C4-2B (cell line): ENCODE measurements at regions not wholly inside any gene's neighbourhood (a gene's known extent, or its start where the extent isn't known, plus 50 kb on each side); places are given as distances from the start of the nearest gene placed in this dataset.

Experiments
- H3K27ac ChIP-seq: fragments of 450-650 bp; 2 replicates; pipeline ENCODE4 v1.5.1; 2017
- ZFX ChIP-seq: fragments of 450-650 bp; IDR thresholded peaks from 2 replicates; pipeline ENCODE4 v1.6.1; 2017
- TF ChIP-seq, protein P1 (sequence below): fragments of 450-650 bp; conservative IDR thresholded peaks from 2 replicates; pipeline ENCODE4 v1.5.1; 2017; ENCODE audit warnings: mild to moderate bottlenecking

DNA sequence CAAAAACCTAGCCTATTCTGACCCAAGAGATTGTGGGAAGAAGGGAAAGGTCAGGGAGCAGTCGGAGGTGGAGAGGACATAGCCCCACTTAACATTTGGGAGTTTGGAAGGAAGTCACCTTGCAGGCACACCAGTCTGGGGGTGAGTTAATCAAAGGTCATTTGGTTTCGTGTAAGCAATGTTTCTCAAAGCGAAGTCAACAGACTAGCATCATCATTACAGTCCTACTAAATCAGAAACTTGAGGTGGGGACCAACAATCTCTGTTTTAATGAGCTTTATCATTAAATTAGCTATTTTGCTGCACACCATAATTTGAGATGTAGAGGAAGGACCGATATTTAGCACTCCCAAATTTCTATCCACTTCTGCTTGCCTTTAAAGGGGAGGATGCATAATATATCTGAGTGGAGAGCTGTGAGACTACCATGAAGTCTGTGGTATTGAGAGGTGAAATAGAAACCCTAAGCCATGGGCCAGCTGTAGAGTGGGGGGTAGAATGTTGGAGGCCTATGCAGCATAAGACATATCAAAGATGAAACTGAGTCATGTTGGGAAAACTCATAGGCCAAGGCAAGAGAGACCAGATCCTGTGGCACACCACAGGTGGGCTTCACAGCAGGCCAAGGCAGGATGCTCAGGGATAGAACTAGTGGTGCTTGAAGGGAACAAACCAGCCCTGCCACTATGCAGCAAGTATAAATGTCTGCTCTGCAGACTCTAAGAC is 141.7 kb upstream of the ANKFN1 start:
- no peak overlapping the region for H3K27ac ChIP-seq
- TF ChIP-seq, protein P1, sequence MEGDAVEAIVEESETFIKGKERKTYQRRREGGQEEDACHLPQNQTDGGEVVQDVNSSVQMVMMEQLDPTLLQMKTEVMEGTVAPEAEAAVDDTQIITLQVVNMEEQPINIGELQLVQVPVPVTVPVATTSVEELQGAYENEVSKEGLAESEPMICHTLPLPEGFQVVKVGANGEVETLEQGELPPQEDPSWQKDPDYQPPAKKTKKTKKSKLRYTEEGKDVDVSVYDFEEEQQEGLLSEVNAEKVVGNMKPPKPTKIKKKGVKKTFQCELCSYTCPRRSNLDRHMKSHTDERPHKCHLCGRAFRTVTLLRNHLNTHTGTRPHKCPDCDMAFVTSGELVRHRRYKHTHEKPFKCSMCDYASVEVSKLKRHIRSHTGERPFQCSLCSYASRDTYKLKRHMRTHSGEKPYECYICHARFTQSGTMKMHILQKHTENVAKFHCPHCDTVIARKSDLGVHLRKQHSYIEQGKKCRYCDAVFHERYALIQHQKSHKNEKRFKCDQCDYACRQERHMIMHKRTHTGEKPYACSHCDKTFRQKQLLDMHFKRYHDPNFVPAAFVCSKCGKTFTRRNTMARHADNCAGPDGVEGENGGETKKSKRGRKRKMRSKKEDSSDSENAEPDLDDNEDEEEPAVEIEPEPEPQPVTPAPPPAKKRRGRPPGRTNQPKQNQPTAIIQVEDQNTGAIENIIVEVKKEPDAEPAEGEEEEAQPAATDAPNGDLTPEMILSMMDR, result no peak
- no peak for TF ChIP-seq ZFX

DNA sequence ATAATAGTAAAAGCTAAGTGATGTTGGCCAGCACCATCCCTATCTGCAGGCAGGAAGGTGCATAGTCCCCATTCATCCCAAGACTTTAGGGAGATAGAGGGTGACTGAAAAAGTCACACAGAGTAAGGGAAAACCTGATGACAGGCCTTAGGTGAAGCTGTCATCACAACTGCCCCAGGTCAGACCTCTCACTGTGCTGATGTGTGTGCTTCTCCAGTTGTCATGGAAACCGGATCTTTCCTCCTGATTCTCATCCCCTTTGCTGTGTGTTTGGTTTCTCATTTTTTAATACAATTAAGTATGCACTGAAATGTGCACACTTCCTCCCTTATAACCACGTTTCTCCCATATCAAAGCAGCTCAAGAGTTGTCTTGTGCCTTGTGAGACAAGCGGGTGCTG is 135.1 kb upstream of the ANKFN1 start:
- H3K27ac ChIP-seq, result no peak overlapping the region
- TF ChIP-seq, protein P1, result no peak

DNA sequence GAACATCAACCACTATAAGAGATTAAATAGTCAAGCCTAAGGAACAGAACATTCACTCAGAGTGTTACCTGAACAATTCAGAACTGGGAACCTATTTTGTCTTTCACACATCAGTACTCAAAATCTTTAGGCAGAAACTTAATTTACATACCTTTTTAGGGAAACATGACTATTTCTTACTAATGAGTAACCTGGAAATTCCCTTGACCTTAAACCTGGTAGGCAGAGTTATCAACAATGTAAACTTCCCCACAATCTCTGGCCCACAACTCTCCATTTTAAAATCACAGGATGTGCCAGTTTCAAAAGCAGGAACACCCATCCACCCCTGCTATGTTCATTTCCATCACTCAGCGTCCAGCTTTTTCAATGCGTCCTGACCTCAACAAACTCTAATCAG is 132.9 kb upstream of the ANKFN1 start:
- TF ChIP-seq ZFX, result no peak
- TF ChIP-seq, protein P1, result no peak
- no peak overlapping the region for H3K27ac ChIP-seq

DNA sequence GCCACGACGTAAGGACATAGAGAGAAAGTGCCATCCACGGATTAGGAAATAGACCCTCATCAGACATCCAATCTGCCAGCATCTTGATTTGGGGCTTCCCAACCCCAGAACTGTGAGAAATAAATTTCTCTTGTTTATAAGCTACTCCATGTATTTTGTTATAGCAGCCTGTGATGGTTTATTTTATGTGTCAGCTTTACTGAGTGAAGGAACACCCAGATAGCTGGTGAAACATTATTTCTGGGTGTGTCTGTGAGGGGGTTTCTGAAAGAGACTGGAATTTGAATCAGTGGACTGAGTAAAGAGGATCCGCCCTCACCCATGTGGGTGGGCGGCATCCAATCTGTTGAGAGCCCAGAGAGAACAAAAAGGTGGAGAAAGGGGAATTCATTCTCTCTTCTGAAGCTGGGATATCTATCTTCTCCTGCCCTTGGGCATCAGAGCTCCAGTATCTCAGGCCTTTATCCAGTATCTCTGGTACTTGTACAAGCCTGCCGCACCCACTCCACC is 131.5 kb upstream of the ANKFN1 start:
- H3K27ac ChIP-seq, result no peak overlapping the region
- TF ChIP-seq, protein P1, result no peak
- TF ChIP-seq ZFX, result no peak

DNA sequence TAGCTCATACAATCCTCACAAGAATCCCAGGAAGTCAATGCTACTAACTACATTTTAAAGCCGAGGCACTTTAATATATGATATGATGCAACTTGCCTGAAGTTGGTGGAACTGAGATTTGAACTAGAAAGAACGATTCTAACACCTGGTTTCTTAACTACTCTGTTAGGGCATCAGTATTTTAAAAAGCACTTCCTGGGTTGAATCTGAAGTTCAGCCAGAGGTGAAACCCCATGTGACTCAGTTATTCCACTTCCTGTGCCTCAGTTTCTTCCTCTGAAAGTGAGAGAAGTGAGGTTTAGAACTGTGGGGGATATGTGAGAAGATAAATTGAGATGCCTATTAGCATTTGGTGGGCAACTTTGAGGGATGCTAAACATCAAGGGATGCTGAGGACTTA is 129.4 kb upstream of the ANKFN1 start:
- H3K27ac ChIP-seq, result no peak overlapping the region

DNA sequence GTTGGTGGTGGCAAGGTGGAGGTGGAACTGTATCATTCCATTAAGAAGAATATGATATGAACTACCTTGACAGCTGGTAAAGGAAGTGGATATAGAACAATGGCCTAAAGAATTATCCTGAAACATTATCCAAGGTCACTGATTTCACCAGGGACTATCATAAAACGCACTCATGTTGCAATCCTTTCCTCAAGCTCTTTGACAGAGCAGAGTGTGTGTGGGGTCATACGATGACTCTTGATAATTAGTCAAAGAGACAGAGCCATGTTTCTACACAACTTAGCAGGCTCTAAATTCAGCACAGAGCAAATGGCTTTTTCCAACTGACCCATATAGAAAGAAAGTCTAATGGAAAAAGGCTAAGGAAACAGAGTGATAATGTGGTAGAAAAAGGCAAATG is 126.4 kb upstream of the ANKFN1 start:
- no peak overlapping the region for H3K27ac ChIP-seq
- no peak for TF ChIP-seq ZFX
- TF ChIP-seq, protein P1, result no peak

More for the DNA sequence above, 129.4 kb upstream of the ANKFN1 start:
- no peak for TF ChIP-seq ZFX
- TF ChIP-seq, protein P1, result no peak

DNA sequence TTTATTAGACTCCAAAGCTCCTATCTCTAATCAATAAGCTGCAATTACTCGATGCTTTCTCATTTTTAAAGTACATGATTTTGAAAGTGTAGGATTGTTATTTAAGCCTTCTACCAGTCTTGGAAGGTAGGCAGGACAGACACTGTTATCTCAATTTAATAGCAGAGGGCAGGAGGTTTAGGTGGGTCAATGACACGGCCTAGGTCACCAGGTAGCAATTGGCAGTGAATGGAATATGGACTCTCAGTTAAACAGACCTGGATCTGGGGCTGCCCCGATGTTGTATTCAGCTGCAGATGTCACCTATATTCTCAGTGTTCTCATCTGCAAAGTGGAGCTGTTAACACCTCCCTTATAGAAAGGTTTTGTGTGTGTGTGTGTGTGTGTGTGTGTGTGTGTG is 124.4 kb upstream of the ANKFN1 start:
- H3K27ac ChIP-seq, result no peak overlapping the region
- no peak for TF ChIP-seq ZFX
- TF ChIP-seq, protein P1, result no peak
